SU-DHL-6 (cell line): ENCODE measurements at regions not wholly inside any gene's neighbourhood (a gene's known extent, or its start where the extent isn't known, plus 50 kb on each side); places are given as distances from the start of the nearest gene placed in this dataset.

Experiments used
- H2AFZ ChIP-seq: fragments of 200-600 bp; sonication (generic); 2 replicates; pipeline ENCODE4 v1.6.1; 2014; ENCODE audit warnings: low read depth, mild to moderate bottlenecking, moderate library complexity, mixed read lengths, antibody characterized with exemption, low read length; ENCODE audit not compliant: severe bottlenecking
- H3F3A ChIP-seq: fragments of 200-600 bp; shearing (Covaris generic); 2 replicates; pipeline ENCODE4 v1.6.0; 2016; ENCODE audit warnings: antibody characterized with exemption, mild to moderate bottlenecking; ENCODE audit not compliant: insufficient read depth
- H3K27ac ChIP-seq: fragments of 200-600 bp; sonication (generic); 2 replicates; pipeline ENCODE4 v1.5.1; 2016; ENCODE audit warnings: low read depth, mild to moderate bottlenecking, low read length, moderate library complexity, mixed read lengths
- H3K27me3 ChIP-seq: fragments of 200-600 bp; sonication (generic), shearing (Covaris generic); 2 replicates; pipeline ENCODE4 v1.6.0; 2014; ENCODE audit warnings: mild to moderate bottlenecking, low read length
- H3K36me3 ChIP-seq: fragments of 200-600 bp; sonication (generic); 2 replicates; pipeline ENCODE4 v1.6.1; 2014; ENCODE audit warnings: mild to moderate bottlenecking, low read length, mixed read lengths
- H3K4me2 ChIP-seq: fragments of 300-600, 200-600 bp; shearing (Covaris generic), sonication (generic); 2 replicates; pipeline ENCODE4 v1.6.0; 2014; ENCODE audit warnings: low read length, low read depth, mild to moderate bottlenecking; ENCODE audit not compliant: poor library complexity, severe bottlenecking
- H3K4me3 ChIP-seq: fragments of 200-600 bp; sonication (generic); 2 replicates; pipeline ENCODE4 v1.5.1; 2014; ENCODE audit warnings: antibody characterized with exemption, low read length, mild to moderate bottlenecking, mixed read lengths; ENCODE audit not compliant: insufficient read depth, poor library complexity, severe bottlenecking
- H3K79me2 ChIP-seq: fragments of 200-600 bp; sonication (generic); 2 replicates; pipeline ENCODE4 v1.6.1; 2014; ENCODE audit warnings: mild to moderate bottlenecking, low read length, moderate library complexity; ENCODE audit not compliant: insufficient read depth
- H3K9ac ChIP-seq: fragments of 200-600 bp; sonication (generic); 2 replicates; pipeline ENCODE4 v1.7.0; 2014; ENCODE audit warnings: mild to moderate bottlenecking, low read length
- H3K9me2 ChIP-seq: fragments of 200-600 bp; sonication (generic); replicated peaks from 2 replicates; pipeline ENCODE4 v1.6.1; 2014; ENCODE audit warnings: low read length; ENCODE audit not compliant: insufficient read depth
- H3K9me3 ChIP-seq: fragments of 200-600 bp; sonication (generic); 2 replicates; pipeline ENCODE4 v1.6.1; 2014; ENCODE audit warnings: low read length, mixed read lengths; ENCODE audit not compliant: insufficient read depth
- H4K20me1 ChIP-seq: fragments of 200-600 bp; sonication (generic); 2 replicates; pipeline ENCODE4 v1.6.1; 2014; ENCODE audit warnings: low read depth, mild to moderate bottlenecking, antibody characterized with exemption, low read length, moderate library complexity, mixed read lengths
- CTCF ChIP-seq: fragments of 200-600 bp; sonication (generic); IDR thresholded peaks from one replicate; pipeline ENCODE4 v1.5.1; 2017; ENCODE audit warnings: antibody characterized with exemption, mild to moderate bottlenecking, low read length, moderate library complexity; ENCODE audit not compliant: insufficient read depth, poor library complexity, severe bottlenecking
- EZH2phosphoT487 ChIP-seq: fragments of 200-600 bp; sonication (generic), shearing (Covaris generic); conservative IDR thresholded peaks from 2 replicates; pipeline ENCODE4 v1.6.1; 2018; ENCODE audit warnings: mild to moderate bottlenecking, antibody characterized with exemption, low read length, moderate library complexity, mixed read lengths

- no peaks in the 10 kb centered on the region for H3K79me2 ChIP-seq
- no peaks in the 10 kb centered on the region for H3K27me3 ChIP-seq
- H3K9ac ChIP-seq, result no peak overlapping the region
- H3K4me2 ChIP-seq, result no peak overlapping the region
- H3K36me3 ChIP-seq, result no peaks in the 10 kb centered on the region
- TF ChIP-seq EZH2phosphoT487 (no peak), CTCF (no peak)
- no peak overlapping the region for H2AFZ ChIP-seq
- no peaks in the 10 kb centered on the region for H4K20me1 ChIP-seq
- no peaks in the 10 kb centered on the region for H3K9me2 ChIP-seq
- H3K27ac ChIP-seq, result no peak overlapping the region
- no peaks in the 10 kb centered on the region for H3F3A ChIP-seq
- no peak overlapping the region for H3K4me3 ChIP-seq
- no peaks in the 10 kb centered on the region for H3K9me3 ChIP-seq
Measured at GRCh38 chr20:48057251-48057650, 272.0 kb upstream of the SULF2 start.

- H3K27me3 ChIP-seq, result no peaks in the 10 kb centered on the region
- no peak overlapping the region for H3K4me3 ChIP-seq
- no peaks in the 10 kb centered on the region for H3K9me3 ChIP-seq
- H3K9ac ChIP-seq, result no peak overlapping the region
- TF ChIP-seq CTCF (no peak), EZH2phosphoT487 (no peak)
- no peaks in the 10 kb centered on the region for H3K79me2 ChIP-seq
- H4K20me1 ChIP-seq, result no peaks in the 10 kb centered on the region
- H3K9me2 ChIP-seq, result no peaks in the 10 kb centered on the region
- H2AFZ ChIP-seq, result no peak overlapping the region
- no peak overlapping the region for H3K4me2 ChIP-seq
- no peak overlapping the region for H3K27ac ChIP-seq
- no peaks in the 10 kb centered on the region for H3K36me3 ChIP-seq
- no peaks in the 10 kb centered on the region for H3F3A ChIP-seq
Measured at GRCh38 chr20:48056218-48056617, 270.9 kb upstream of the SULF2 start.

GRCh38 chr20:48054051-48054450, 268.8 kb upstream of the SULF2 start:
- no peak overlapping the region for H3K27ac ChIP-seq
- H3K9ac ChIP-seq, result no peak overlapping the region
- H3F3A ChIP-seq, result no peaks in the 10 kb centered on the region
- no peaks in the 10 kb centered on the region for H3K9me3 ChIP-seq
- no peaks in the 10 kb centered on the region for H3K27me3 ChIP-seq
- no peak overlapping the region for H3K4me3 ChIP-seq
- H3K9me2 ChIP-seq, result no peaks in the 10 kb centered on the region
- H4K20me1 ChIP-seq, result no peaks in the 10 kb centered on the region
- H3K79me2 ChIP-seq, result no peaks in the 10 kb centered on the region
- H2AFZ ChIP-seq, result no peak overlapping the region
- H3K36me3 ChIP-seq, result no peaks in the 10 kb centered on the region
- TF ChIP-seq CTCF (no peak), EZH2phosphoT487 (no peak)
- H3K4me2 ChIP-seq, result no peak overlapping the region

GRCh38 chr20:48052475-48052835, 267.2 kb upstream of the SULF2 start:
- no peak overlapping the region for H3K27ac ChIP-seq
- H3F3A ChIP-seq, result no peaks in the 10 kb centered on the region
- no peaks in the 10 kb centered on the region for H3K27me3 ChIP-seq
- no peak overlapping the region for H3K9ac ChIP-seq
- no peak overlapping the region for H2AFZ ChIP-seq
- H3K9me3 ChIP-seq, result no peaks in the 10 kb centered on the region
- H3K9me2 ChIP-seq, result no peaks in the 10 kb centered on the region
- TF ChIP-seq EZH2phosphoT487 (no peak), CTCF (no peak)
- no peaks in the 10 kb centered on the region for H4K20me1 ChIP-seq
- no peaks in the 10 kb centered on the region for H3K79me2 ChIP-seq
- no peak overlapping the region for H3K4me2 ChIP-seq
- H3K36me3 ChIP-seq, result no peaks in the 10 kb centered on the region
- H3K4me3 ChIP-seq, result no peak overlapping the region
